GM23338 (cell line): ENCODE measurements at regions not wholly inside any gene's neighbourhood (a gene's known extent, or its start where the extent isn't known, plus 50 kb on each side); places are given as distances from the start of the nearest gene placed in this dataset.

Experiments
- ATAC-seq: fragments of 200-7000 bp; cut with Tn5 transposase; 3 replicates; pipeline ENCODE4 v1.9.1; 2020
- DNase-seq: peaks from one replicate; pipeline ENCODE4 v3.0.0-alpha.2; 2015; ENCODE audit warnings: low spot score
- H2AFZ ChIP-seq: fragments of 200-600 bp; sonication (generic); 2 replicates; pipeline ENCODE4 v1.8.0; 2016; ENCODE audit warnings: antibody characterized with exemption, mild to moderate bottlenecking, moderate library complexity
- H3F3A ChIP-seq: fragments of 200-600 bp; sonication (generic); replicated peaks from 2 replicates; pipeline ENCODE4 v1.8.0; 2017; ENCODE audit warnings: antibody characterized with exemption, mixed run types, low read depth
- H3K27ac ChIP-seq: fragments of 200-600 bp; sonication (generic); 2 replicates; pipeline ENCODE4 v1.6.1; 2016; ENCODE audit warnings: low read depth
- H3K27me3 ChIP-seq: fragments of 200-600 bp; sonication (generic); 2 replicates; pipeline ENCODE4 v1.8.0; 2016; ENCODE audit warnings: mild to moderate bottlenecking, mixed run types, moderate library complexity; ENCODE audit not compliant: insufficient read depth
- H3K36me3 ChIP-seq: fragments of 200-600 bp; sonication (generic); 2 replicates; pipeline ENCODE4 v1.8.0; 2016; ENCODE audit warnings: mild to moderate bottlenecking; ENCODE audit not compliant: insufficient read depth
- H3K4me1 ChIP-seq: fragments of 200-600 bp; sonication (generic); 2 replicates; pipeline ENCODE4 v1.8.0; 2016; ENCODE audit warnings: mild to moderate bottlenecking, moderate library complexity; ENCODE audit not compliant: insufficient read depth
- H3K4me2 ChIP-seq: fragments of 200-600 bp; sonication (generic); 2 replicates; pipeline ENCODE4 v1.7.1; 2017; ENCODE audit warnings: mixed run types
- H3K4me3 ChIP-seq: fragments of 200-600 bp; sonication (generic); 2 replicates; pipeline ENCODE4 v1.6.1; 2016; ENCODE audit warnings: mixed run types
- H3K79me2 ChIP-seq: fragments of 200-600 bp; sonication (generic); replicated peaks from 2 replicates; pipeline ENCODE4 v1.8.0; 2017; ENCODE audit warnings: mild to moderate bottlenecking; ENCODE audit not compliant: insufficient read depth
- H3K9me2 ChIP-seq: fragments of 200-600 bp; sonication (generic); 2 replicates; pipeline ENCODE4 v1.8.0; 2017; ENCODE audit not compliant: insufficient read depth
- H4K20me1 ChIP-seq: fragments of 200-600 bp; sonication (generic); replicated peaks from 2 replicates; pipeline ENCODE4 v1.8.0; 2017; ENCODE audit warnings: mild to moderate bottlenecking; ENCODE audit not compliant: insufficient read depth
- H3K27ac Mint-ChIP-seq: 2 replicates; pipeline ENCODE4 v1.8.0; 2020; ENCODE audit warnings: inconsistent platforms, mild to moderate bottlenecking, moderate library complexity, mixed read lengths
- H3K27me3 Mint-ChIP-seq: 3 replicates; pipeline ENCODE4 v1.8.0; 2022; ENCODE audit warnings: low read depth, mild to moderate bottlenecking, moderate library complexity, mixed read lengths, inconsistent platforms; ENCODE audit not compliant: insufficient read depth, poor library complexity
- H3K36me3 Mint-ChIP-seq: 3 replicates; pipeline ENCODE4 v1.8.0; 2021; ENCODE audit warnings: low read depth, mild to moderate bottlenecking, inconsistent platforms, moderate library complexity, mixed read lengths
- H3K4me1 Mint-ChIP-seq: 3 replicates; pipeline ENCODE4 v1.8.0; 2020; ENCODE audit warnings: mild to moderate bottlenecking, inconsistent platforms, mixed read lengths
- H3K4me3 Mint-ChIP-seq: 3 replicates; pipeline ENCODE4 v1.8.0; 2021; ENCODE audit warnings: moderate library complexity, mild to moderate bottlenecking, inconsistent platforms, mixed read lengths
- H3K9me3 Mint-ChIP-seq: 3 replicates; pipeline ENCODE4 v1.8.0; 2020; ENCODE audit warnings: moderate library complexity, mild to moderate bottlenecking, inconsistent platforms, mixed read lengths
- CREB1 ChIP-seq: fragments of 250-450 bp; sonication (Bioruptor Pico); IDR thresholded peaks from 2 replicates; pipeline ENCODE4 v1.5.0; 2020; ENCODE audit warnings: low read depth, mild to moderate bottlenecking, moderate library complexity
- CTCF ChIP-seq, 2 experiments: fragments of 200-600 bp in 1 of 2; sonication (generic) in 1 of 2; conservative IDR thresholded peaks; 2 replicates each; pipeline versions ENCODE4 v1.5.1 to v1.6.1; 2016 to 2017; ENCODE audit warnings: antibody characterized with exemption in 2 of 2, low read depth in 2 of 2, mild to moderate bottlenecking in 2 of 2, moderate library complexity in 1 of 2
- ETS1 ChIP-seq: IDR thresholded peaks from 2 replicates; pipeline ENCODE4 v1.6.1; 2016; ENCODE audit warnings: antibody characterized with exemption
- EZH2 ChIP-seq: fragments of 200-600 bp; sonication (generic); IDR thresholded peaks from one replicate; pipeline ENCODE4 v1.8.0; 2017; ENCODE audit warnings: antibody characterized with exemption, mild to moderate bottlenecking, low read depth; ENCODE audit not compliant: unreplicated experiment
- EZH2phosphoT487 ChIP-seq: fragments of 200-600 bp; sonication (generic); IDR thresholded peaks from one replicate; pipeline ENCODE4 v1.8.1; 2018; ENCODE audit warnings: antibody characterized with exemption; ENCODE audit not compliant: unreplicated experiment
- JUNB ChIP-seq: IDR thresholded peaks from one replicate; pipeline ENCODE4 v1.6.1; 2016; ENCODE audit warnings: antibody characterized with exemption; ENCODE audit not compliant: unreplicated experiment
- NANOG ChIP-seq: IDR thresholded peaks from 2 replicates; pipeline ENCODE4 v1.6.1; 2016; ENCODE audit warnings: antibody characterized with exemption, borderline replicate concordance
- POLR2AphosphoS5 ChIP-seq: IDR thresholded peaks from 2 replicates; pipeline ENCODE4 v1.6.1; 2016; ENCODE audit warnings: antibody characterized with exemption, low read depth
- REST ChIP-seq: IDR thresholded peaks from one replicate; pipeline ENCODE4 v1.6.1; 2018; ENCODE audit warnings: antibody characterized with exemption; ENCODE audit not compliant: unreplicated experiment
- STAT1 ChIP-seq: IDR thresholded peaks from one replicate; pipeline ENCODE4 v1.6.1; 2016; ENCODE audit warnings: antibody characterized with exemption; ENCODE audit not compliant: unreplicated experiment
- ZNF114 ChIP-seq: fragments of 250-450 bp; sonication (Bioruptor Pico); IDR thresholded peaks from 2 replicates; pipeline ENCODE4 v1.5.0; 2020; ENCODE audit warnings: mild to moderate bottlenecking, moderate library complexity
- ZNF331 ChIP-seq: fragments of 250-450 bp; sonication (Bioruptor Pico); IDR thresholded peaks from 2 replicates; pipeline ENCODE4 v1.5.0; 2020; ENCODE audit warnings: low read depth, mild to moderate bottlenecking, moderate library complexity
- ZNF462 ChIP-seq: fragments of 250-450 bp; sonication (Bioruptor Pico); IDR thresholded peaks from 2 replicates; pipeline ENCODE4 v1.5.0; 2020; ENCODE audit warnings: mild to moderate bottlenecking, moderate library complexity

GRCh38 chr15:62528505-62528904 is 363.4 kb upstream of the C2CD4B start:
- no peaks in the 10 kb centered on the region for H3F3A ChIP-seq
- no peak overlapping the region for H2AFZ ChIP-seq
- TF ChIP-seq ZNF114 (CRISPR knock-in tag) (no peak), ETS1 (no peak), ZNF462 (no peak), NANOG (no peak), ZNF331 (CRISPR knock-in tag) (no peak), JUNB (no peak), EZH2phosphoT487 (no peak), CREB1 (no peak), EZH2 (no peak), CTCF (conservative IDR thresholded peaks at IDR 0.05; ENCODE audit: low read depth in 2 of 2) (no peak), POLR2AphosphoS5 (no peak), REST (no peak), STAT1 (no peak)
- H3K27ac ChIP-seq, result no peak overlapping the region
- Mint-ChIP-seq H3K27ac (no peak overlapping the region), H3K4me3 (no peak overlapping the region), H3K36me3 (no peaks in the 10 kb centered on the region), H3K27me3 (no peaks in the 10 kb centered on the region), H3K9me3 (no peaks in the 10 kb centered on the region), H3K4me1 (peaks cover 6% of the 10 kb centered on the region)
- H3K4me3 ChIP-seq, result no peak overlapping the region
- H3K4me2 ChIP-seq, result no peak overlapping the region
- H3K79me2 ChIP-seq, result no peaks in the 10 kb centered on the region
- DNase-seq, result peak; percentile 32
- no peaks in the 10 kb centered on the region; the same call in 1 of the 2 replicates for H3K4me1 ChIP-seq
- H3K9me2 ChIP-seq, result no peaks in the 10 kb centered on the region
- H3K36me3 ChIP-seq, result no peaks in the 10 kb centered on the region
- H4K20me1 ChIP-seq, result peaks cover under 1% of the 10 kb centered on the region
- no peaks in the 10 kb centered on the region for H3K27me3 ChIP-seq
- ATAC-seq, result peak; percentile 29; the same call in 2 of the 3 replicates
